GM12865 (cell line): ENCODE measurements at regions not wholly inside any gene's neighbourhood (a gene's known extent, or its start where the extent isn't known, plus 50 kb on each side); places are given as distances from the start of the nearest gene placed in this dataset.

Experiments used
- DNase-seq: peaks from one replicate; pipeline ENCODE4 v3.0.0; 2010; ENCODE audit warnings: low read depth
- H3K4me3 ChIP-seq: 2 replicates; pipeline ENCODE4 v1.5.1; 2011; ENCODE audit warnings: mild to moderate bottlenecking, low read depth, low read length, control low read depth
- CTCF ChIP-seq: IDR thresholded peaks from 2 replicates; pipeline ENCODE4 v1.5.1; 2011; ENCODE audit warnings: low read length, control low read depth, low read depth, inconsistent platforms; ENCODE audit not compliant: insufficient read depth; ENCODE audit errors: missing control alignments

GRCh38 chr17:79508291-79508716 lies 102.5 kb downstream of the RBFOX3 start:
- H3K4me3 ChIP-seq, result no peak overlapping the region
- TF ChIP-seq CTCF, result no peak
- no peak for DNase-seq

DNA sequence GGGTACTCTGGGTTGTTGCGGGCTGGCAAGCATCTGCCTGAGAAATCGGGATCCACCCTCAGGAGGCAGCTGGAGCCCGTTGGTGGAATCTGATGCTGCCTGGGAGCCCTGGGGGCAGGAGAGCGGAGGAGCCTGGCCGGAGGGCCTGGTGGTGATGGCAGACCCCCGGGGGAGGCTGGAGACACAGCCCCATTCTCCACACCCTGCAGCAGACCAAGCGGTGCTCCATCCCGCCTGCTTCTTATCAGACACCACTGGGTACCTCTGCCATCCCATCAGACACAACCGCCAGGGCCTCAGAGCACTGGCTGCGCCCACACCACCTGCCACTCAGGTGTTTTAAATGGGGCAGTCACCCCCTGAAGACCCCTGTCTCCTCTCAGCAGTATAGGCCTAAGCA lies 103.9 kb downstream of the RBFOX3 start:
- H3K4me3 ChIP-seq, result no peak overlapping the region
- DNase-seq, result no peak
- TF ChIP-seq CTCF, result no peak

- no peak for TF ChIP-seq CTCF
- no peak for DNase-seq
- H3K4me3 ChIP-seq, result no peak overlapping the region
These were observed 104.5 kb downstream of the RBFOX3 start for GRCh38 chr17:79506150-79506870.

GRCh38 chr17:79505199-79505598 lies 105.7 kb downstream of the RBFOX3 start:
- no peak for DNase-seq
- no peak for TF ChIP-seq CTCF
- H3K4me3 ChIP-seq, result no peak overlapping the region

DNA sequence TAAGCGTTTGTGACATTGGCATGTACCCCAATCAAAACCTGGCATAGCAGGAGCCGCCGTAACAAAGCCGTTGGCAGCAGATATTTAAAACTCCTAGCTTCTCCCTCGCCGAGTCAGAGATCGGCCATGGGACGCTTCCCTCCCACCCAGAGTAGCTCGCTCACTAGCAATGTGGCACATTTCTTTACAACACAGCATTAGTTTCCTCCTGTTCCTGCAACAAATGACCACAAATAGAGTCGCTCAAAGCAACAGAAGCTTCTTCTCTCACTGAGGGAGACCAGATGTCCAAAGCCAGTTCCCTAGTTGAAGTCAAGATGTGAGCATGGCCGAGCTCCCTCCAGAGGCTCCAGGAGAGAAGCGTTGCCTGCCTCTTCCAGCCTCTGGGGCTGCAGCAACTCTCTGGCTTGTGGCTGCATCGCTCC lies 106.7 kb downstream of the RBFOX3 start:
- TF ChIP-seq CTCF, result no peak
- DNase-seq, result no peak
- H3K4me3 ChIP-seq, result no peak overlapping the region

DNA sequence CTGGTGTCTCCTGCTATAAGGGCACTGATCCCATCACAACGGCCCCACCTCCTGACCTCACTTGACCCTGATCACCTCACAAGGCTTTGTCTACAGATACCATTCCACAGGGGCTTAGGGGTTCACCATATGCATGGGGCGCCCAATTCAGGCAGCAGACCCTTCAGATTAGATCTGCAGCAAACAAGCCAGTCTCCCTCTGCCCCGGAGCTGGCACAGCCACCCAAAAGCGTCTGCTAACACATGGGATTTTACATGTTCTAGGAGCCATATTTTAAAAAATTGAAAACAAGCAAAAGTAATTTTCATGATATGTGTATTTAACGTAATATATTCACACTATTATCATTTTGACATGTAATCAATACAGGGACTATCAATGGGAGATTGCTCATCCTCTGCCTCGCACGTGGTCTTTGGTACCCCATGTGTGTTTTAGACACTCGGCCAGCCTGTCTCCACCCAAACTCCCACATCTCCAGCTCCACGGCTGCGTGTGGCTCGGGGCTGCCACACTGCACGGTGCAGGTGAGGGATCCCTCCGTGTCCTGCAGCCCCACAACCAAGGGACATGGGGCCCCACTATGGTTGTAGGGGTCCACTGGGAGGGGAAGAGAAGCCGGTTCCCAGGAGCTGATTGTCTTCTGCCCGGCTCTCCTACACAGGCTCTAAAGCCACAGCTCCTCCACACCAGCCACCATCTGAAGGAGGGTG lies 107.6 kb downstream of the RBFOX3 start:
- TF ChIP-seq CTCF, result no peak
- no peak for DNase-seq
- no peak overlapping the region for H3K4me3 ChIP-seq

DNA sequence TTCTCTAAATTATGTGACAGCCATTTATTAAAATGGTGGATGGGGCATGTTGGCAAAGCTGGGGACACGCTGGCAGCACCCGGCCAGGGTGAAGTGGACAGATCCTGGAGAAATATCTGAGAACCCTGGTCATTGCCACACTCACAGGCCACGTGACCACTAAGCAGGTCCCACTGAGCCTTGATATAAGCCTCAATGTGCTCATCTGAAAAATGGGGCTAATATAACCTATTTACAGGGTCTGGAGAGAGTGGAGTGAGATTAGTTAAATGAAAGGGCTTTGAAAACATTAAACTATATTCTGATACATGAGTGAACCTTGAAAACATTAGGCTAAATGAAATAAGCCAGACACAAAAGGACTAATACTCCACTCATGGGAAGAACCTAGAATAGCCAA lies 108.9 kb downstream of the RBFOX3 start:
- no peak for TF ChIP-seq CTCF
- H3K4me3 ChIP-seq, result no peak overlapping the region
- no peak for DNase-seq
